GM19238 (cell line): ENCODE measurements at regions not wholly inside any gene's neighbourhood (a gene's known extent, or its start where the extent isn't known, plus 50 kb on each side); places are given as distances from the start of the nearest gene placed in this dataset.
"Not testable (repeated sequence)": the region's sequence is repeated elsewhere in the genome, so short reads cannot be mapped to it uniquely, and the experiment has no call there.

Experiments
- DNase-seq: peaks from one replicate; pipeline ENCODE4 v3.0.0; 2011; ENCODE audit warnings: low spot score; ENCODE audit not compliant: insufficient read length

GRCh38 chr10:29189256-29189655 is 99.6 kb upstream of the LYZL1 start:
- no peak for DNase-seq

DNA sequence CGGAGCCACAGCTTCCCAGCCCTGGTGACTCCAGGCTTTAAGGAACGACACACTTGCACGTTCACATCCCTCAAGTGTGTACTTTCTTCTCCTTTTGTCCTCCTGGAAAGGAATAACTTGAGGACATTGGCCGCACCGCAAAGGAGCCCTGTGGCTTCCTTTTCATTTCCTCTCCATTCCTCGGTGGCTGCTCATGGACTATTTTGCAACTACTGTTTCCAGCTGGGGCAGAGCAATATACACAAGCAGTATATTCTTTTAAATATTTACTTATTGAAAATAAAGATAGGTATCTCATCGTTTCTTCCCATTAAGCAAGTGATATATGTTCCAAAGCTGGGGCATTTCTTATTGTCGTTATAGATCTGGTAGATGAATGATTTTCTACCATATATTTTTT is 97.2 kb upstream of the LYZL1 start:
- no peak for DNase-seq

GRCh38 chr10:29199339-29199738 is 89.5 kb upstream of the LYZL1 start:
- no peak for DNase-seq

GRCh38 chr10:29199941-29200679 is 88.8 kb upstream of the LYZL1 start:
- DNase-seq, result no peak

GRCh38 chr10:29202386-29202940 is 86.4 kb upstream of the LYZL1 start:
- DNase-seq, result no peak

DNA sequence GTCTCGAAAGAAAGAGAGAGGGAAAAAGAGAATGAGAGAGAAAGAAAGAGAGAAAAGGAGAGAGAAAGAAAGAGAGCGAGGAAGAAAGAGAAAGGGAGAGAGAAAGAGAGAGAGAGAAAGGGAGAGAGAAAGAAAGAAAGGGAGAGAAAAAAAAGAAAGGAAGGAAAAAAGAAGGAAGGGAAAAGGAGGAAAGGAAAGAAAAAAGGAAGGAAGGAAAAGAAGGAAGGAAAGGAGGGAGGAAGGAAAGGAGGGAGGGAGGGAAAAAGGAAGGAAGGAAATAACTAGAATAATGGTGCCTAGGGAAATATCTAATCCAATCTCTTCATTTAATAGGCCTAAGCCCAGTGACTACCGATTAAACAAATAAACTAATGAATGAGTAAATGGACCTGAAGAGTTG is 85.4 kb upstream of the LYZL1 start:
- DNase-seq, result no peak

DNA sequence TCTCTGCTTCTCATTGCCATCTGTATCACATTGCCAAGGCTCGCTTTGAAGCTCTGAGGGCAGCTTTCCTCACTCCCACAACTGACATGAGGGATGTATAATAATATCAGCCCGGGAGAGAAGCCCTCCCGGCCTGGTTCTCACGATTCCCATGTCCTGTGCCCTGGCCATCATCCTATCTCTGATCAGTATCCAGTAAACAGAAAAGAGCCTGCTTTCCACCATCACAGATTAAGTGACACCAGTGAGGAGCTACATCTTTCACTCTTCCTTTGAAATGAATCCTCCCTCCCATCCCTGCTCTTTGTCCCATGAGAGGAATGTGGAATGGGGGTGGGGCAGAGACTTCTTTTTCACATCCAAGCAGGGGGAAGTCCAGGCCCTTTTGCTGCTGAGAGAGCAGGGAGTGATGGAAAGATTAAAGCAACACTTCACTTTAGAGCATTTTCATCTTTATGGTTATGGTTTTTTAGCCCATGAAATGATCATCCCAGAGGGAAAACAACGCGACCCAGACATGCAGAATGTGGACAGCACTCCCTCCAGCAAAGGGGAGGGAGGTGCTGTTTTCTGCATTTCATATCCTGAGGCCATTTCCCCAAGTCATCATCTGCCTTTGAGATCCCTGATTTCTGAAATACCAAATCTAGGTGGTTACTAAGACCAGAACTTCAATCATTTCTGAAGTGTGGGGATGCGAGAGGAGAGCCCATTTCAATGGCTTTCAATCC is 84.6 kb upstream of the LYZL1 start:
- DNase-seq, result no peak

- no peak for DNase-seq
Observed at GRCh38 chr10:29205787-29206186, 83.1 kb upstream of the LYZL1 start.

DNA sequence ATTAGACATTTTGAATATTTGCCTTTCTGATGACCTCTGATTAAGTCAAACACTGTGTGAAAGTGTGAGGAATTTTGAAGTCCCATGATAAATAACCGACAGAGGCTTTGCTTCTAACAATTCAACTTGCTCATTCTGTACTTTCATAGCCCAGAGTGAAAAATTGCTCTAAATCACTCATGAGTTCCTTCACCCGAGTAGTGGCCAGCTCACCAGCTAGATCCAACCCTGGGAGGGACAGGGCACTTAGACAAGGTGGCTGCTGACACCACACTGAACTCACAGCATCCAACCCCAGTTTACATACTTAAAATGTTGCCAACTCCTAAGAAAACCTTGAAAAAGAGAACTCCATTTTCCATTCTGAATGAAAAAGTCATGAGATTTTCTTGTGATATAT is 80.0 kb upstream of the LYZL1 start:
- DNase-seq, result no peak

- DNase-seq, result no peak
Observed at GRCh38 chr10:29209830-29210229, 79.0 kb upstream of the LYZL1 start.

GRCh38 chr10:29210266-29210868 is 78.5 kb upstream of the LYZL1 start:
- DNase-seq, result no peak

DNA sequence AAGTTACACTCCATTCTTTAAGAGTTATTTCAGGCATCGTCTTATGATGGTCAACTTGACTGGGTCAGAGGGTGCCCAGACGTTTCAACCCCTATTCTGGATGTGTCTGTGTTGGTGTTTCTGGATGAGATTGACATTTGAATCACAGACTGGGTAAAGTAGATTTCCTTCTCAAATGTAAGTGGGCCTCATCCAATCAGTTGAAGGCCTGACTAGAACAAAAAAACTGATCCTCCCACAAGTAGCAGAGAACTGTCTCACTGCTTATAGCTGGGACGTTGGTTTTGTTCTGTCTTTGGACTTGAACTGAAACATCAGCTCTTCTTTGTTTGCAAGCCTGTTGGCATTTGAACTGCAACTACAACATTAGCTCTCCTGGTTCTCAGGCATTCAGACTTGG is 76.3 kb upstream of the LYZL1 start:
- DNase-seq, result no peak

DNA sequence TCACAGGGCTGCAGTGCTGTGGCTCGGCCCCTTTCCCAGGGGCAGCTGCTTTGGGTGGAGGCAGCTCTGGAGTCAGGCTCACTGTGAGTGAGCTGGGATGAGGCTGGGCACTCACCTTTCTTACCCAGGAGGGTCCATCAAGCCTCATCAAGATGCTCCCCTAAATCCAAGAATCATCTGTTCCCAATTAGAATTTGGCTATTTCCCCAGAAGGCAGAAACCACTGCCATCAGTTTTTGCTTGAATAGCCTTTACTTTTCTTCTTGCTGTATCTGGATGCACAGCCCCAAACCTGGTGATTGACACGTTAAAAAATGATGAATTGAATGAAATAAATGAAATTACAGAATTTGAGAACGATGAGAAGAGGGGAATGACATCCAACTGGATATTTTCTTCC is 74.3 kb upstream of the LYZL1 start:
- DNase-seq, result no peak

GRCh38 chr10:29217292-29217738 is 71.6 kb upstream of the LYZL1 start:
- no peak for DNase-seq

DNA sequence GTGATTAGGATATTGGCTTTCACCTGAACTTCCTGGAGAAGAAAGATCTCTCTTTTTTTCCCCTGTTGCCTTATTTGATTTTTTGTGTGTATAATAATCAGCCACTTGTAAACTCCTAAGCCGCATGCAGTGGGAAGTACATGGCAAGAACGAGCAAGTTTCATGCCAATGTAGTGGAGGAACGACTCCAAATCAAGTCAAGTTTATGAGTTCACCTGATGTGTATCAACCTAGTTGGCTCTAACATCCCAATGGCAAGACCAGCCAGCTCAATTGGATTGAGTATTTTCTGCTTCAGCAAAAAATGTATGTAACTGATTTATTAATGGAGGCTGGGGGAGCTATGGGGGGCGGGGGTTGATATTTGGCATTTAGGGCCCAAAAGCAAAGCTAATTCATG is 65.5 kb upstream of the LYZL1 start:
- no peak for DNase-seq

DNA sequence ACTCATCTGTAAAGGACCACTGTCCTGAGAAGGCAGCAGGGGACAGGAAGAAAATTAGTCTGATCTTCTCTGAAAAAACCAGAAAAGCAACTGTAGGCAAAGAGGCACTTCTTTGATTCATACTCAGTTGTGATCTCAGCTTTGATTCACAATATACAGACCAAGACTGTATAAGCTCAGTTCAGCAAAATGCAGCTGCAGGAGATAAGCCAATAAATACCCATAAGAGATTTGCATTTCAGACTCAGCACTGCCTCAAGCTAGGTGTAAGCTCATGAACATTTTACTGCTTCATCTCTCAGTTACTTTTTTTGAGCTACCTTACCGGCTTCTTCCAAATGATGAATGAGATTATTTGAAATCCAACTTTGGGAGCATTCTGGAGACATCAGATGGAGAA is 64.2 kb upstream of the LYZL1 start:
- no peak for DNase-seq

GRCh38 chr10:29227201-29227600 is 61.7 kb upstream of the LYZL1 start:
- DNase-seq, result no peak

- DNase-seq, result no peak
Observed at GRCh38 chr10:29228562-29228961, 60.3 kb upstream of the LYZL1 start.

DNA sequence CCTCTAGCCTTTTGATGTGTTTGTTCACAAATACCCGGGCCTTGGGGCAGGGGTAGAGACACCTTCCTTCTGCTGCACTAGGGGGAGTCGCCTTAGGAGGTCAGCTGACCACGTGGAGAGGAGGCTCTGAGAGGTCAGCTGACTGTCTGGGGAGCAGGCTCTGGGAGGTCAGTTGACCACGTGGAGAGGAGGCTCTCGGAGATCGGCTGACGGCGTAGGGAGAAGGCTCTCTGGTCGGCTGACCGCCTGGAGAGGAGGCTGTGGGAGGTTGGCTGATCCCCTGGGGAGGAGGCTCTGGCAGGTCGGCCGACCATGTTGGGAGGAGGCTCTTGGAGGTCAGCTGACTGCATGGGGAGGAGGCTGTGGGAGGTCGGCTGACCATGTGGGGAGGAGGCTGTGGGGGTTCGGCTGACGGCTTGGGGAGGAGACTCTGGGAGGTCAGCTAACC is 59.6 kb upstream of the LYZL1 start:
- no peak for DNase-seq

DNA sequence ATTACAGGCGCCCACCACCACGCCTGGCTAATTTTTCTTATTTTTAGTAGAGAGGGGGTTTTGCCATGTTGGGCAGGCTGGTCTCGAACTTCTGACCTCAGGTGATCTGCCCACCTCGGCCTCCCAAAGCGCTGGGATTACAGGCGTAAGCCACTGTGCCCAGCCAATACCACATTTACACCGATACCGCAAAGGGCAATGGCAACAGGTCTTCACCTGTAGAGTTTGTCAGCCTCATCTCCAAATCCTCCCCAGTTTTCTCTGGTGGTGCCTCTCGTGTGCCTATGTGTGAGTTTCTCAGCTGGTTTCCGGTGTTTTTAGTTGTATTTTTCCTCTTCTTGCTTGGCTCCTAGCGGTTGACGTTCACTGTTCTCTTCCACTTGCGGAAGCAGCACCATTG is 52.0 kb upstream of the LYZL1 start:
- not testable (repeated sequence) for DNase-seq

DNA sequence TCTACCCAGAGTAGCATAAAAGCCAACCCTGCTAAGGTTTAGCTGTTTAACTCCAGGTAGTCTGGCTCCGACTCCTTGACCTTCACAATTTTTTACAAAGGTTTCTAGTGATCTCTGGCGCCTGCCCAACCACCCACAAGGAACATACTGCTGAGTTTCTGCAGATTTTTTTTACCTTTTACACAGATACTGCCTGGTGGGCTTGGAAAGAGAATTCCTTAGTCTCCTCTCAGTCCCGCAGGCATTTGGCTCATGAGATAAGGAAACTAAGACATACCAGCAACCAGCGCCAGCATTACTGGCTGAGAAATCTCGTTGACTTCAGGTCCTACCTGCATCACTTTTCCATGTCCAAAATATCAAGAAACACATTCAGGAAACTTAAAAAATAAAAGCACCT is 51.1 kb upstream of the LYZL1 start:
- no peak for DNase-seq

GRCh38 chr10:29238523-29239135 is 50.2 kb upstream of the LYZL1 start:
- no peak for DNase-seq
